ENCODE measurements at regions not wholly inside any gene's neighbourhood (a gene's known extent, or its start where the extent isn't known, plus 50 kb on each side); places are given as distances from the start of the nearest gene placed in this dataset.

DNA sequence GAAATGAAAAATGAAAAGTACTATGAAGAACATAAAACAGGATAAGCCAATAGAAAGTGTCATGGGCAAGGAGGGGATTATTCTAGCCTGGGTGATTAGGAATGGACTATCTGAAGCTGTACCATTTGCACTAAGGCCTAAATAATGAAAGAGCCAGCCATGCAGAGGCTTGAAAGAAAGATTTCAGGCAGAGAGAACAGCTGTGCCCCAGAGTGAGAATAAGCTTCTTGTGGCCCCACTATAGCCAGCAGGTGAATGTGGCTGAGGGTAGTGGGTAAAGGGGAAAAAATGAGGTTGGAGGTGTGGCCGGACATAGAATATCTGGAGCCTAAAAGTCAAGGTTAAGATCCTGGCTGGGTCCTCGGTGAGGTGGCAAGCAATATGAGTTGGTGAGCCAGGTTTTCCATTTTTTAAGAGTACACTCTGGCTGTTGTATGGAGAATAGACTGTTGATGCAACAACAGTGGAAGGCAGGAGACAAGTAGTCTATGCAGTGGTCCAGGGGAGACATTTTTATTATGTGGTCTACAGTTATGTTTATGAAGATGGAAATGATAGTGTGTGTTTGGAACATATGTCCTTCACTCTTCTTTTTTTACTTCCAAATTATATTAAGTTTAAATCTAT lies 135.2 kb upstream of the SETBP1 start:
- DNase-seq (no peak), ATAC-seq (no peak)
- Histone ChIP-seq H3K4me3 (no peak overlapping the region), H3K27ac (no peak overlapping the region), H3K27me3 (ENCODE audit: low read depth) (no peaks in the 10 kb centered on the region), H3K9me3 (no peaks in the 10 kb centered on the region), H3K36me3 (no peaks in the 10 kb centered on the region), H3K4me1 (peaks cover 13% of the 10 kb centered on the region)
- TF ChIP-seq, protein P1, sequence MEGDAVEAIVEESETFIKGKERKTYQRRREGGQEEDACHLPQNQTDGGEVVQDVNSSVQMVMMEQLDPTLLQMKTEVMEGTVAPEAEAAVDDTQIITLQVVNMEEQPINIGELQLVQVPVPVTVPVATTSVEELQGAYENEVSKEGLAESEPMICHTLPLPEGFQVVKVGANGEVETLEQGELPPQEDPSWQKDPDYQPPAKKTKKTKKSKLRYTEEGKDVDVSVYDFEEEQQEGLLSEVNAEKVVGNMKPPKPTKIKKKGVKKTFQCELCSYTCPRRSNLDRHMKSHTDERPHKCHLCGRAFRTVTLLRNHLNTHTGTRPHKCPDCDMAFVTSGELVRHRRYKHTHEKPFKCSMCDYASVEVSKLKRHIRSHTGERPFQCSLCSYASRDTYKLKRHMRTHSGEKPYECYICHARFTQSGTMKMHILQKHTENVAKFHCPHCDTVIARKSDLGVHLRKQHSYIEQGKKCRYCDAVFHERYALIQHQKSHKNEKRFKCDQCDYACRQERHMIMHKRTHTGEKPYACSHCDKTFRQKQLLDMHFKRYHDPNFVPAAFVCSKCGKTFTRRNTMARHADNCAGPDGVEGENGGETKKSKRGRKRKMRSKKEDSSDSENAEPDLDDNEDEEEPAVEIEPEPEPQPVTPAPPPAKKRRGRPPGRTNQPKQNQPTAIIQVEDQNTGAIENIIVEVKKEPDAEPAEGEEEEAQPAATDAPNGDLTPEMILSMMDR (IDR thresholded peaks at IDR 0.05) = no peak
- intact Hi-C loops (cut with DNase I) = no loop called here

DNA sequence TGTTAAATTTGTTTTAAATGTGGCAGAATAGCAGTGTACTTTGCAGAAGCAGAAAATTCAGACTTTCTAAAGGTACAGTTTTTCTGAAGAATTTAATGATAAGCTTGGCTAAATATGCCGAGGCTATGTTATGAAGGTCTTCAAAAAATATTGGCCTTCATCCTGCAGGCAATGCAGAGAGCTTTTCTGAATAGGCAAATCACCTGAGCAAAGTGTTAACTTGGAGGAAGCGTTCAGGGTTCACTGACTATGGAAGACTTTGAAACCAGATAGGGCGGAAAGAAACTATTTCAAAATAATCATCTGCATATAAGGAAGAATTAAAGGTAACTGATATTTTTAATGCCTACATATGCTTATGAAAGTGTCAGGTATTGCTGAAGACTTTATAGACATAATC lies 133.7 kb upstream of the SETBP1 start:
- no peak for ATAC-seq

DNA sequence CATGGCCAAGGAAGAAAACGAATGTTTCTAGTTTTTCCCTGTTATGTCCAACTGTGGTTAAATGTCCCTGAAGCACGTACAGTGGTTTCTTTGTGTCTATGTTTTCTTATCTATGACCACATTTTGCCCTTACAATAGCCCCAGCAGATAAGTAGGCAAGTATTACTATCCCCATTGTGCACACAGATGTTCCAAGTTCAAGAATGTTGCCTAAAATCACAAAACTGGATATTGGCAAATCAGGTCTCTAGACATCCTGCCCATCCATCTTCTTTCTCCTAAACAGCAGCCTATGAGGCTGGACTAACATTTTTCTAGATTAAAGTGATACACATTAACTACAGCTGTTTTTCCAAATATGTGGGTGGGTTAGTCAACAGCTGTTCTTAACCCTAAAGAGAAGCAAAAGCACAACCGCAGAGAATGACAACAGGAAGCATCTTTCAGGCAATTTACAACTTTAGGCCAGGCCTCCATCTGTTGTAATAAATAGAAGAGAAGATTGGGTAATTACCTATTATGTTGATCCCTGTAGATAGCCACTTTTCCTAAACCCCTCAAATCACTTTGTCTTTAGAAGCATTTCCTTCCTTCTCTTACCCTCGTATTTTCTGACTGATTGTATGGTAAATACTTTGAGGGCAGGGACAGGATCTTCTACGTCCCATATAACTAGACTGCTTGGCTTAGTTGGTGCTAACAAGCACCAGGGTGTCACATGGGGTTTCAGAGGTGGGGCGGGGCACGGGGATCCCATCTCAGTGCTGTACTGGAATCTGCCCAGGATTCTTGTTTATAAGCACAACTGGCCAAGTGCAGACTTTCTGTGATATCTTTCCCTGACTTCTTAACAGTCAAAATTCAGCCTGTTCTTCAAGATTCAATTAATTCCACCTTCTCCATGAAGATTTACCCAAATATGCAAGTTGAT lies 132.1 kb upstream of the SETBP1 start:
- ATAC-seq (no peak), DNase-seq (no peak)
- Histone ChIP-seq H3K27ac (no peak overlapping the region), H3K36me3 (no peaks in the 10 kb centered on the region), H3K4me1 (peaks cover 13% of the 10 kb centered on the region), H3K9me3 (no peaks in the 10 kb centered on the region), H3K4me3 (no peak overlapping the region), H3K27me3 (ENCODE audit: low read depth) (no peaks in the 10 kb centered on the region)
- intact Hi-C loops (cut with DNase I) = no loop called here
- TF ChIP-seq, protein P1 (IDR thresholded peaks at IDR 0.05) = no peak

More for the DNA sequence above, 133.7 kb upstream of the SETBP1 start:
- H3K9me3 ChIP-seq = no peaks in the 10 kb centered on the region
- DNase-seq = no peak
- H3K4me1 ChIP-seq = peaks cover 13% of the 10 kb centered on the region
- TF ChIP-seq, protein P1 (IDR thresholded peaks at IDR 0.05) = no peak
- no peak overlapping the region for H3K27ac ChIP-seq
- no peak overlapping the region for H3K4me3 ChIP-seq
- H3K36me3 ChIP-seq = no peaks in the 10 kb centered on the region
- no peaks in the 10 kb centered on the region for H3K27me3 ChIP-seq (ENCODE audit: low read depth)
- intact Hi-C loops (cut with DNase I) = no loop called here

DNA sequence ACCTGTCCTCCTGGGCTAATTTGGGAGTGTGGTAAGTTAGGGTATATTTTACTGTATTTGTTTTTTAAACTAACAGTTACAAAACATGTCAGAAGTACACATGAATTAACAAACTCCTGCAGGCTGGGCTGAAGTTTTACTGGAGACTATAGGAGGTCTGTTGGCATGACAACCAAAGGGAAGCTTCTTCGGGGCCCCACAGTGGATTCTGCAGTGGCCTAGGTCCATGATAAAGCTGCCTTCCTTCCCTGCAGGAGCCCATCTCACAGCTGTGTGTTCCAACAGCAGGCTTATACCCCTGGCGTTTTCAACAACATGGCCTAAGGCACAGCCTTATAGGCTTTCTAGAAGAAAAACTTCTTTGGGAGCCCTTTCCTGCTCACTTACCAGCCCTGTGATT lies 128.0 kb upstream of the SETBP1 start:
- H3K27me3 ChIP-seq (ENCODE audit: low read depth) = no peaks in the 10 kb centered on the region
- no peak for DNase-seq
- TF ChIP-seq, protein P1 (IDR thresholded peaks at IDR 0.05) = no peak
- H3K36me3 ChIP-seq = no peaks in the 10 kb centered on the region
- intact Hi-C loops (cut with DNase I) = no loop called here
- no peak for ATAC-seq
- H3K9me3 ChIP-seq = no peaks in the 10 kb centered on the region
- peaks cover 13% of the 10 kb centered on the region for H3K4me1 ChIP-seq
- no peak overlapping the region for H3K4me3 ChIP-seq
- no peak overlapping the region for H3K27ac ChIP-seq

DNA sequence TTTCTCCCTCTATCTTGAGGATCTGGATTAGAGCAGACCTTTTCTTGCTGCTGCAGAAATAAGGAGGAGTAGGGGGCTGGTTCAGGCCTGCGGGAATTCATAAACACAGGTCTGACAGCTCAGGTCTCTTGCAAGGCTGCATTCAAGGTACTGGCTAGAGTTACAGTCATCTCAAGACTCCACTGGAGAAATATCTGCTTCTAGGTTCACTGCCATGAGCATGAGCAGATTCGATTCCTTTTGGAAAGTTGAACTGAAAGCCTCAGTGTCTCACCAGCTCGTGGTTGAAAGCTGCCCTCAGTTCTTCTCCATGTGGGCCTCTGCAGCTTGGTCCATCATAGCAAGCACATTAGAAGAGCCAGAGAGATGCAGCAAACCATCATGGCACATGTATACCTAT lies 124.4 kb upstream of the SETBP1 start:
- intact Hi-C loops (cut with DNase I) = no loop called here
- H3K9me3 ChIP-seq = no peaks in the 10 kb centered on the region
- TF ChIP-seq, protein P1 (IDR thresholded peaks at IDR 0.05) = no peak
- H3K36me3 ChIP-seq = no peaks in the 10 kb centered on the region
- ATAC-seq = no peak
- no peaks in the 10 kb centered on the region for H3K4me1 ChIP-seq
- H3K27me3 ChIP-seq (ENCODE audit: low read depth) = no peaks in the 10 kb centered on the region
- no peak overlapping the region for H3K27ac ChIP-seq
- no peak overlapping the region for H3K4me3 ChIP-seq
- DNase-seq = no peak

All from lower lobe of right lung (tissue), 2 donors.